ENCODE measurements at regions not wholly inside any gene's neighbourhood (a gene's known extent, or its start where the extent isn't known, plus 50 kb on each side); places are given as distances from the start of the nearest gene placed in this dataset.

DNA sequence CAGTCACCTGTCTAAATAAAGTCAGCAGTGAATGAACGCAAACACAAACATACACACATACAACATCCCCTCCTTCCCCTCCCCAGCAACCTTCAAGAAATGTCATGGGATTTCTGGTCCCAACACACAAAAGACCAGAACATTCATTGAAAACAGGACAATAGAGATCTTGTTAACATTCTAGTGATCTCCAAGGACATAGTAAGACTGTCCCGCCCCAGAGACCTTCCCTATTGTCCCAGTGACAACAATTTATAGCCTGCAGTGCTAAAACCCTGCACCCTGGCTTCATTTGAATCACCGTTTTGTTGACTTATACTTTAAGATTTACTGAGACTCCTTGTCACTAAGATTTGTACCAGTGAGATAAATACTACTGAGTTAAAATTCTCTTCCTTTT, 143.9 kb upstream of the NOX3 start:
- TF ChIP-seq EGR1 (IDR thresholded peaks at IDR 0.05; ENCODE audit: low read depth), result no peak
- TF ChIP-seq EZH2 (IDR thresholded peaks at IDR 0.05), result no peak
- TF ChIP-seq, protein P1, sequence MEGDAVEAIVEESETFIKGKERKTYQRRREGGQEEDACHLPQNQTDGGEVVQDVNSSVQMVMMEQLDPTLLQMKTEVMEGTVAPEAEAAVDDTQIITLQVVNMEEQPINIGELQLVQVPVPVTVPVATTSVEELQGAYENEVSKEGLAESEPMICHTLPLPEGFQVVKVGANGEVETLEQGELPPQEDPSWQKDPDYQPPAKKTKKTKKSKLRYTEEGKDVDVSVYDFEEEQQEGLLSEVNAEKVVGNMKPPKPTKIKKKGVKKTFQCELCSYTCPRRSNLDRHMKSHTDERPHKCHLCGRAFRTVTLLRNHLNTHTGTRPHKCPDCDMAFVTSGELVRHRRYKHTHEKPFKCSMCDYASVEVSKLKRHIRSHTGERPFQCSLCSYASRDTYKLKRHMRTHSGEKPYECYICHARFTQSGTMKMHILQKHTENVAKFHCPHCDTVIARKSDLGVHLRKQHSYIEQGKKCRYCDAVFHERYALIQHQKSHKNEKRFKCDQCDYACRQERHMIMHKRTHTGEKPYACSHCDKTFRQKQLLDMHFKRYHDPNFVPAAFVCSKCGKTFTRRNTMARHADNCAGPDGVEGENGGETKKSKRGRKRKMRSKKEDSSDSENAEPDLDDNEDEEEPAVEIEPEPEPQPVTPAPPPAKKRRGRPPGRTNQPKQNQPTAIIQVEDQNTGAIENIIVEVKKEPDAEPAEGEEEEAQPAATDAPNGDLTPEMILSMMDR (IDR thresholded peaks at IDR 0.05 in 2 of 3, conservative IDR thresholded peaks at IDR 0.05 in 1 of 3; ENCODE audit: borderline replicate concordance in 1 of 3, insufficient read depth in 1 of 3, low read depth in 2 of 3, low read length in 2 of 3), result no peak
- TF ChIP-seq CEBPB (IDR thresholded peaks at IDR 0.05; ENCODE audit: low read depth), result no peak
- TF ChIP-seq EZH2phosphoT487 (IDR thresholded peaks at IDR 0.05; ENCODE audit: borderline replicate concordance), result no peak
- TF ChIP-seq SRF (IDR thresholded peaks at IDR 0.05; ENCODE audit: low read depth), result no peak
- TF ChIP-seq ZNF274 (IDR thresholded peaks at IDR 0.05; ENCODE audit: low read depth, low read length), result no peak
- TF ChIP-seq, protein P2, sequence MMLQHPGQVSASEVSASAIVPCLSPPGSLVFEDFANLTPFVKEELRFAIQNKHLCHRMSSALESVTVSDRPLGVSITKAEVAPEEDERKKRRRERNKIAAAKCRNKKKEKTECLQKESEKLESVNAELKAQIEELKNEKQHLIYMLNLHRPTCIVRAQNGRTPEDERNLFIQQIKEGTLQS (IDR thresholded peaks at IDR 0.05), result no peak
- no peak for TF ChIP-seq POLR2A (IDR thresholded peaks at IDR 0.05; ENCODE audit: borderline replicate concordance, extremely low read depth, insufficient read depth, insufficient read length)
